DMS79 (cell line): ENCODE measurements at regions not wholly inside any gene's neighbourhood (a gene's known extent, or its start where the extent isn't known, plus 50 kb on each side); places are given as distances from the start of the nearest gene placed in this dataset.
"Not testable (repeated sequence)": the region's sequence is repeated elsewhere in the genome, so short reads cannot be mapped to it uniquely, and the experiment has no call there.

ENCODE experiments used
- DNase-seq: peaks from one replicate; lab custom pipeline; 2025; lab: John Stamatoyannopoulos, UW

GRCh38 chr21:41589131-41589530, 81.2 kb upstream of the TMPRSS2 start:
- no peak for DNase-seq

- no peak for DNase-seq
Measured at GRCh38 chr21:41585199-41585994, 77.4 kb upstream of the TMPRSS2 start.

GRCh38 chr21:41584603-41585176, 76.7 kb upstream of the TMPRSS2 start:
- DNase-seq: no peak

- no peak for DNase-seq
Measured at GRCh38 chr21:41583274-41583790, 75.4 kb upstream of the TMPRSS2 start.

GRCh38 chr21:41582866-41583265, 74.9 kb upstream of the TMPRSS2 start:
- no peak for DNase-seq

GRCh38 chr21:41582298-41582840, 74.4 kb upstream of the TMPRSS2 start:
- no peak for DNase-seq

- DNase-seq: no peak
Measured at GRCh38 chr21:41581592-41582228, 73.8 kb upstream of the TMPRSS2 start.

GRCh38 chr21:41580758-41581554, 73.0 kb upstream of the TMPRSS2 start:
- no peak for DNase-seq

GRCh38 chr21:41579692-41580091, 71.7 kb upstream of the TMPRSS2 start:
- DNase-seq: no peak

- no peak for DNase-seq
Measured at GRCh38 chr21:41578716-41579115, 70.8 kb upstream of the TMPRSS2 start.

GRCh38 chr21:41578083-41578482, 70.1 kb upstream of the TMPRSS2 start:
- DNase-seq: no peak

- no peak for DNase-seq
Measured at GRCh38 chr21:41576013-41576615, 68.2 kb upstream of the TMPRSS2 start.

- DNase-seq: no peak
Measured at GRCh38 chr21:41573902-41574690, 66.1 kb upstream of the TMPRSS2 start.

- no peak for DNase-seq
Measured at GRCh38 chr21:41571938-41572510, 64.1 kb upstream of the TMPRSS2 start.

- no peak for DNase-seq
Measured at GRCh38 chr21:41570791-41571355, 62.9 kb upstream of the TMPRSS2 start.

GRCh38 chr21:41568606-41569385, 60.8 kb upstream of the TMPRSS2 start:
- no peak for DNase-seq

GRCh38 chr21:41567901-41568510, 60.0 kb upstream of the TMPRSS2 start:
- DNase-seq: no peak

- not testable (repeated sequence) for DNase-seq
Measured at GRCh38 chr21:41567237-41567636, 59.3 kb upstream of the TMPRSS2 start.
